Uterus (tissue), 2 donors: ENCODE measurements at regions not wholly inside any gene's neighbourhood (a gene's known extent, or its start where the extent isn't known, plus 50 kb on each side); places are given as distances from the start of the nearest gene placed in this dataset.

Source experiments
- POLR2A ChIP-seq, 2 donors: fragments of 450-650 bp; IDR thresholded peaks; one replicate each; pipeline ENCODE4 v1.6.1; 2016; ENCODE audit warnings: antibody characterized with exemption in 2 of 2, mild to moderate bottlenecking in 1 of 2, moderate library complexity in 1 of 2
- TF ChIP-seq, protein P1 (sequence below), 4 experiments: fragments of 200-600 bp in 2 of 4; fragments of 450-650 bp in 2 of 4; sonication (generic) in 2 of 4; IDR thresholded peaks; one replicate each; pipeline ENCODE4 v1.5.1; 2016 to 2019; ENCODE audit warnings: antibody characterized with exemption in 4 of 4, mild to moderate bottlenecking in 2 of 4, moderate library complexity in 1 of 4

DNA sequence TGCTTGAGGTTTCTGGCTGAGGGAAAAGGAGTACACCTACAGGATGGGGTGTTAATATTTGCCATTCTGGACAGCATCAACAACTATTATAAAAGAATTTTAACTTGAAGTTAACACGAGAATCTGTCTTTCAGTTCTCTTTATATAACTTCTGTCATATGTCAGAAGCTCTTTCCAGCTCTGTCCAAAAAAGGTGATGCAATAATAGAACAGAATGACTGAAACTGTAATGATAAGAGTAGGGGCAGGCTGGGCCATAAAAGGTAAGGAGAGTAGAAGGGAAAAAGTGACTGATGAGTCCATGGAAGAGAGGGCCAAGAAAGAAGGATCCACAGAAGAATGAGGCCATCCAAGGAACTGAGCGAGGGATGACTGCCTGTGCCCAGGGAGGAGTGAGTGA lies 966.7 kb upstream of the FBXO33 start:
- TF ChIP-seq, protein P1, sequence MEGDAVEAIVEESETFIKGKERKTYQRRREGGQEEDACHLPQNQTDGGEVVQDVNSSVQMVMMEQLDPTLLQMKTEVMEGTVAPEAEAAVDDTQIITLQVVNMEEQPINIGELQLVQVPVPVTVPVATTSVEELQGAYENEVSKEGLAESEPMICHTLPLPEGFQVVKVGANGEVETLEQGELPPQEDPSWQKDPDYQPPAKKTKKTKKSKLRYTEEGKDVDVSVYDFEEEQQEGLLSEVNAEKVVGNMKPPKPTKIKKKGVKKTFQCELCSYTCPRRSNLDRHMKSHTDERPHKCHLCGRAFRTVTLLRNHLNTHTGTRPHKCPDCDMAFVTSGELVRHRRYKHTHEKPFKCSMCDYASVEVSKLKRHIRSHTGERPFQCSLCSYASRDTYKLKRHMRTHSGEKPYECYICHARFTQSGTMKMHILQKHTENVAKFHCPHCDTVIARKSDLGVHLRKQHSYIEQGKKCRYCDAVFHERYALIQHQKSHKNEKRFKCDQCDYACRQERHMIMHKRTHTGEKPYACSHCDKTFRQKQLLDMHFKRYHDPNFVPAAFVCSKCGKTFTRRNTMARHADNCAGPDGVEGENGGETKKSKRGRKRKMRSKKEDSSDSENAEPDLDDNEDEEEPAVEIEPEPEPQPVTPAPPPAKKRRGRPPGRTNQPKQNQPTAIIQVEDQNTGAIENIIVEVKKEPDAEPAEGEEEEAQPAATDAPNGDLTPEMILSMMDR (IDR thresholded peaks at IDR 0.05), result no peak
- no peak for TF ChIP-seq POLR2A (IDR thresholded peaks at IDR 0.05)
